ENCODE measurements at regions not wholly inside any gene's neighbourhood (a gene's known extent, or its start where the extent isn't known, plus 50 kb on each side); places are given as distances from the start of the nearest gene placed in this dataset.

DNA sequence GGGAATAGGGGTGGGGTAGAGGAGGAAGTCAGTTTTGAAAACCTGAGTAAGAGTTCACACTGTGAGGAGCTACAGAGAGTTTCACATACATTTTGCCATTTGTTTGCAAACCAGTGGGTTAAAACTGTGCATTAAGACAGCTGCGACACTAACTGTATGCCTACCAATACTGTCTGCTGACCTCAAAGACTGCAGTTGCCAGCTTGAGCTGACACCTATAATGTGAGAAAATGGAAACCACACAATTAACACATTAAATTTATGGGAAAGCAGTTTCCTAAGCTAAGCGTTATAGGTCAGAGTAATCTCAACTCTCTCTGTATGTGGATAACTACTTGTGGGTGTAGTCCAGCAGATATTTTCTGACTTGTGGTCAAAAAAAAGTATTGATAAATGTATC is 756.6 kb upstream of the GCFC2 start:
- TF ChIP-seq CTCF (IDR thresholded peaks at IDR 0.05; ENCODE audit: poor library complexity) = no peak
- no peak for TF ChIP-seq EZH2 (IDR thresholded peaks at IDR 0.05; ENCODE audit: borderline replicate concordance)

Data from hepatocyte (in vitro differentiated cells).